DND-41 (cell line): ENCODE measurements at regions not wholly inside any gene's neighbourhood (a gene's known extent, or its start where the extent isn't known, plus 50 kb on each side); places are given as distances from the start of the nearest gene placed in this dataset.

Experiments used
- EZH2 ChIP-seq: IDR thresholded peaks from 3 replicates; pipeline ENCODE4 v1.6.1; 2012; ENCODE audit warnings: borderline replicate concordance, low read depth, mild to moderate bottlenecking, moderate library complexity, low read length, inconsistent platforms; ENCODE audit not compliant: severe bottlenecking
- TF ChIP-seq, protein P1 (sequence below): IDR thresholded peaks from 2 replicates; pipeline ENCODE4 v1.5.1; 2012; ENCODE audit warnings: borderline replicate concordance, low read length, moderate library complexity, mild to moderate bottlenecking; ENCODE audit not compliant: poor library complexity, severe bottlenecking; ENCODE audit errors: extremely low read depth

DNA sequence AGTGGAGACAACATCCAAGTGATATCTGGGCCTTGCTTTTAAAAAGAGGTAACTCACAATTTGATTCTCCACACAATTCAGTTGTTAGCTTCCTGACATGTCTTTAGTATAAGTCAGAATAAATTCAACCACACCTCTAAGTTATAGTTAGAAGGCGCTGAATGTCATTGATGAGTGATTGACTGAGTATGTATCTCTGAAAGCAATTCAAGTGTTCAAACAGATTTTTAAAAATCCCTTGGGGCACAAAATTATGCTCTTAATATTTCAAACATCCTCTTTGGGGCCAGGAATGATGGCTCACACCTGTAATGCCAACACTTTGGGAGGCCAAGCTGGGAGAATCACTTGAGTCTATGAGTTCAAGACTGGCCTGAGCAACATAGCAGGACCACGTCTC, 137.0 kb upstream of the PRR20A start:
- TF ChIP-seq, protein P1, sequence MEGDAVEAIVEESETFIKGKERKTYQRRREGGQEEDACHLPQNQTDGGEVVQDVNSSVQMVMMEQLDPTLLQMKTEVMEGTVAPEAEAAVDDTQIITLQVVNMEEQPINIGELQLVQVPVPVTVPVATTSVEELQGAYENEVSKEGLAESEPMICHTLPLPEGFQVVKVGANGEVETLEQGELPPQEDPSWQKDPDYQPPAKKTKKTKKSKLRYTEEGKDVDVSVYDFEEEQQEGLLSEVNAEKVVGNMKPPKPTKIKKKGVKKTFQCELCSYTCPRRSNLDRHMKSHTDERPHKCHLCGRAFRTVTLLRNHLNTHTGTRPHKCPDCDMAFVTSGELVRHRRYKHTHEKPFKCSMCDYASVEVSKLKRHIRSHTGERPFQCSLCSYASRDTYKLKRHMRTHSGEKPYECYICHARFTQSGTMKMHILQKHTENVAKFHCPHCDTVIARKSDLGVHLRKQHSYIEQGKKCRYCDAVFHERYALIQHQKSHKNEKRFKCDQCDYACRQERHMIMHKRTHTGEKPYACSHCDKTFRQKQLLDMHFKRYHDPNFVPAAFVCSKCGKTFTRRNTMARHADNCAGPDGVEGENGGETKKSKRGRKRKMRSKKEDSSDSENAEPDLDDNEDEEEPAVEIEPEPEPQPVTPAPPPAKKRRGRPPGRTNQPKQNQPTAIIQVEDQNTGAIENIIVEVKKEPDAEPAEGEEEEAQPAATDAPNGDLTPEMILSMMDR: no peak
- TF ChIP-seq EZH2: no peak
